Stimulated activated effector memory CD8-positive, alpha-beta T cell treated with anti-CD3 and anti-CD28 coated beads, Interleukin-12 subunit alpha, Interleukin-12 subunit beta, amount 100 ng/mL, for 72 hours (primary cell): ENCODE measurements at regions not wholly inside any gene's neighbourhood (a gene's known extent, or its start where the extent isn't known, plus 50 kb on each side); places are given as distances from the start of the nearest gene placed in this dataset.

ENCODE experiments used
- ATAC-seq: fragments of 150-1000 bp; cut with Tn5 transposase; 2 replicates; pipeline ENCODE4 v1.10.0; 2021
- DNase-seq, 2 donors: peaks; one replicate each; pipeline ENCODE4 v3.0.0; 2021 to 2022; ENCODE audit warnings: low spot score in 2 of 2
- H3K27ac Mint-ChIP-seq: one replicate; pipeline ENCODE4 v1.8.0; 2022; ENCODE audit warnings: mild to moderate bottlenecking, mixed read lengths
- H3K36me3 Mint-ChIP-seq: one replicate; pipeline ENCODE4 v1.8.0; 2022; ENCODE audit warnings: mild to moderate bottlenecking, mixed read lengths
- H3K4me1 Mint-ChIP-seq: one replicate; pipeline ENCODE4 v1.8.0; 2022; ENCODE audit warnings: mixed read lengths
- H3K4me3 Mint-ChIP-seq: one replicate; pipeline ENCODE4 v1.8.0; 2022; ENCODE audit warnings: mild to moderate bottlenecking, mixed read lengths
- H3K9me3 Mint-ChIP-seq: one replicate; pipeline ENCODE4 v1.8.0; 2022; ENCODE audit warnings: mixed read lengths

GRCh38 chr13:78784014-78784750 lies 125.2 kb upstream of the OBI1 start:
- Mint-ChIP-seq H3K4me1 (no peaks in the 10 kb centered on the region), H3K36me3 (no peaks in the 10 kb centered on the region), H3K27ac (no peak overlapping the region), H3K4me3 (no peak overlapping the region), H3K9me3 (no peaks in the 10 kb centered on the region)
- no peak for ATAC-seq
- DNase-seq, result no peak

GRCh38 chr13:78780708-78781107 lies 121.8 kb upstream of the OBI1 start:
- Mint-ChIP-seq H3K36me3 (no peaks in the 10 kb centered on the region), H3K27ac (no peak overlapping the region), H3K9me3 (no peaks in the 10 kb centered on the region), H3K4me1 (no peaks in the 10 kb centered on the region), H3K4me3 (no peak overlapping the region)
- ATAC-seq (no peak), DNase-seq (no peak)

- H3K27ac Mint-ChIP-seq, result no peak overlapping the region
- H3K4me1 Mint-ChIP-seq, result no peaks in the 10 kb centered on the region
- H3K9me3 Mint-ChIP-seq, result no peaks in the 10 kb centered on the region
- ATAC-seq, result no peak
- no peak overlapping the region for H3K4me3 Mint-ChIP-seq
- no peak for DNase-seq
- H3K36me3 Mint-ChIP-seq, result no peaks in the 10 kb centered on the region
These were observed 120.7 kb upstream of the OBI1 start for GRCh38 chr13:78779608-78780007.

- no peaks in the 10 kb centered on the region for H3K4me1 Mint-ChIP-seq
- no peaks in the 10 kb centered on the region for H3K36me3 Mint-ChIP-seq
- DNase-seq, result no peak
- no peaks in the 10 kb centered on the region for H3K9me3 Mint-ChIP-seq
- no peak overlapping the region for H3K4me3 Mint-ChIP-seq
- H3K27ac Mint-ChIP-seq, result no peak overlapping the region
- ATAC-seq, result no peak
These were observed 119.0 kb upstream of the OBI1 start for GRCh38 chr13:78777976-78778375.

GRCh38 chr13:78777396-78777795 lies 118.4 kb upstream of the OBI1 start:
- H3K4me3 Mint-ChIP-seq, result no peak overlapping the region
- no peak for ATAC-seq
- no peak overlapping the region for H3K27ac Mint-ChIP-seq
- H3K4me1 Mint-ChIP-seq, result no peaks in the 10 kb centered on the region
- H3K9me3 Mint-ChIP-seq, result no peaks in the 10 kb centered on the region
- no peaks in the 10 kb centered on the region for H3K36me3 Mint-ChIP-seq
- no peak for DNase-seq

GRCh38 chr13:78772933-78773332 lies 114.0 kb upstream of the OBI1 start:
- Mint-ChIP-seq H3K4me3 (no peak overlapping the region), H3K4me1 (no peaks in the 10 kb centered on the region), H3K9me3 (no peaks in the 10 kb centered on the region), H3K27ac (no peak overlapping the region), H3K36me3 (no peaks in the 10 kb centered on the region)
- DNase-seq, result no peak
- no peak for ATAC-seq

GRCh38 chr13:78770601-78771000 lies 111.6 kb upstream of the OBI1 start:
- no peak overlapping the region for H3K27ac Mint-ChIP-seq
- no peaks in the 10 kb centered on the region for H3K4me1 Mint-ChIP-seq
- DNase-seq (no peak), ATAC-seq (no peak)
- H3K36me3 Mint-ChIP-seq, result no peaks in the 10 kb centered on the region
- no peak overlapping the region for H3K4me3 Mint-ChIP-seq
- no peaks in the 10 kb centered on the region for H3K9me3 Mint-ChIP-seq

- no peak for DNase-seq
- H3K9me3 Mint-ChIP-seq, result no peaks in the 10 kb centered on the region
- H3K36me3 Mint-ChIP-seq, result no peaks in the 10 kb centered on the region
- no peak overlapping the region for H3K4me3 Mint-ChIP-seq
- no peak overlapping the region for H3K27ac Mint-ChIP-seq
- peak; percentile 40 for ATAC-seq
- H3K4me1 Mint-ChIP-seq, result no peaks in the 10 kb centered on the region
These were observed 110.0 kb upstream of the OBI1 start for GRCh38 chr13:78768950-78769349.

GRCh38 chr13:78764665-78765064 lies 105.7 kb upstream of the OBI1 start:
- H3K9me3 Mint-ChIP-seq, result no peaks in the 10 kb centered on the region
- H3K27ac Mint-ChIP-seq, result no peak overlapping the region
- no peaks in the 10 kb centered on the region for H3K4me1 Mint-ChIP-seq
- H3K36me3 Mint-ChIP-seq, result no peaks in the 10 kb centered on the region
- ATAC-seq (no peak), DNase-seq (no peak)
- H3K4me3 Mint-ChIP-seq, result no peak overlapping the region

- Mint-ChIP-seq H3K4me1 (no peaks in the 10 kb centered on the region), H3K36me3 (no peaks in the 10 kb centered on the region), H3K27ac (no peak overlapping the region), H3K9me3 (no peaks in the 10 kb centered on the region), H3K4me3 (no peak overlapping the region)
- no peak for ATAC-seq
- DNase-seq, result no peak
These were observed 103.9 kb upstream of the OBI1 start for GRCh38 chr13:78762825-78763224.

GRCh38 chr13:78759704-78760103 lies 100.7 kb upstream of the OBI1 start:
- no peak for ATAC-seq
- no peaks in the 10 kb centered on the region for H3K4me1 Mint-ChIP-seq
- DNase-seq, result no peak
- no peaks in the 10 kb centered on the region for H3K36me3 Mint-ChIP-seq
- H3K9me3 Mint-ChIP-seq, result no peaks in the 10 kb centered on the region
- no peak overlapping the region for H3K4me3 Mint-ChIP-seq
- H3K27ac Mint-ChIP-seq, result no peak overlapping the region

GRCh38 chr13:78758549-78758948 lies 99.6 kb upstream of the OBI1 start:
- Mint-ChIP-seq H3K27ac (no peak overlapping the region), H3K9me3 (no peaks in the 10 kb centered on the region), H3K4me1 (no peaks in the 10 kb centered on the region), H3K36me3 (no peaks in the 10 kb centered on the region), H3K4me3 (no peak overlapping the region)
- no peak for DNase-seq
- ATAC-seq, result no peak

- no peaks in the 10 kb centered on the region for H3K9me3 Mint-ChIP-seq
- H3K4me1 Mint-ChIP-seq, result no peaks in the 10 kb centered on the region
- H3K27ac Mint-ChIP-seq, result no peak overlapping the region
- no peak overlapping the region for H3K4me3 Mint-ChIP-seq
- no peaks in the 10 kb centered on the region for H3K36me3 Mint-ChIP-seq
- DNase-seq, result no peak
- no peak for ATAC-seq
These were observed 94.5 kb upstream of the OBI1 start for GRCh38 chr13:78753435-78753834.

- Mint-ChIP-seq H3K4me3 (no peak overlapping the region), H3K27ac (no peak overlapping the region), H3K4me1 (no peaks in the 10 kb centered on the region), H3K36me3 (no peaks in the 10 kb centered on the region), H3K9me3 (no peaks in the 10 kb centered on the region)
- DNase-seq (no peak), ATAC-seq (no peak)
These were observed 91.8 kb upstream of the OBI1 start for GRCh38 chr13:78750735-78751134.

- no peaks in the 10 kb centered on the region for H3K36me3 Mint-ChIP-seq
- H3K4me3 Mint-ChIP-seq, result no peak overlapping the region
- no peaks in the 10 kb centered on the region for H3K9me3 Mint-ChIP-seq
- H3K4me1 Mint-ChIP-seq, result no peaks in the 10 kb centered on the region
- no peak for DNase-seq
- H3K27ac Mint-ChIP-seq, result no peak overlapping the region
- ATAC-seq, result no peak
These were observed 85.0 kb upstream of the OBI1 start for GRCh38 chr13:78743973-78744372.

- no peak for ATAC-seq
- Mint-ChIP-seq H3K9me3 (no peaks in the 10 kb centered on the region), H3K4me3 (no peak overlapping the region), H3K36me3 (no peaks in the 10 kb centered on the region), H3K4me1 (no peaks in the 10 kb centered on the region), H3K27ac (no peak overlapping the region)
- DNase-seq, result no peak
These were observed 83.7 kb upstream of the OBI1 start for GRCh38 chr13:78742659-78743058.

- Mint-ChIP-seq H3K27ac (no peak overlapping the region), H3K4me1 (no peaks in the 10 kb centered on the region), H3K9me3 (no peaks in the 10 kb centered on the region), H3K36me3 (no peaks in the 10 kb centered on the region), H3K4me3 (no peak overlapping the region)
- DNase-seq (no peak), ATAC-seq (no peak)
These were observed 77.2 kb upstream of the OBI1 start for GRCh38 chr13:78736142-78736541.
